GM18511 (cell line): ENCODE measurements at regions not wholly inside any gene's neighbourhood (a gene's known extent, or its start where the extent isn't known, plus 50 kb on each side); places are given as distances from the start of the nearest gene placed in this dataset.
"Not testable (repeated sequence)": the region's sequence is repeated elsewhere in the genome, so short reads cannot be mapped to it uniquely, and the experiment has no call there.

ENCODE experiments used
- ATAC-seq: cut with Tn5 transposase; IDR thresholded peaks from one replicate; pipeline ENCODE4 v1.9.1; 2021; ENCODE audit warnings: mild to moderate bottlenecking, moderate library complexity; ENCODE audit not compliant: unreplicated experiment

- no peak for ATAC-seq
Measured at GRCh38 chr2:61774351-61774750, 79.5 kb downstream of the FAM161A start.

- no peak for ATAC-seq
Measured at GRCh38 chr2:61771904-61772845, 81.7 kb downstream of the FAM161A start.

GRCh38 chr2:61770746-61771145 lies 83.1 kb downstream of the FAM161A start:
- ATAC-seq = no peak

- ATAC-seq = no peak
Measured at GRCh38 chr2:61770298-61770697, 83.6 kb downstream of the FAM161A start.

GRCh38 chr2:61769093-61769675 lies 84.7 kb downstream of the FAM161A start:
- no peak for ATAC-seq

DNA sequence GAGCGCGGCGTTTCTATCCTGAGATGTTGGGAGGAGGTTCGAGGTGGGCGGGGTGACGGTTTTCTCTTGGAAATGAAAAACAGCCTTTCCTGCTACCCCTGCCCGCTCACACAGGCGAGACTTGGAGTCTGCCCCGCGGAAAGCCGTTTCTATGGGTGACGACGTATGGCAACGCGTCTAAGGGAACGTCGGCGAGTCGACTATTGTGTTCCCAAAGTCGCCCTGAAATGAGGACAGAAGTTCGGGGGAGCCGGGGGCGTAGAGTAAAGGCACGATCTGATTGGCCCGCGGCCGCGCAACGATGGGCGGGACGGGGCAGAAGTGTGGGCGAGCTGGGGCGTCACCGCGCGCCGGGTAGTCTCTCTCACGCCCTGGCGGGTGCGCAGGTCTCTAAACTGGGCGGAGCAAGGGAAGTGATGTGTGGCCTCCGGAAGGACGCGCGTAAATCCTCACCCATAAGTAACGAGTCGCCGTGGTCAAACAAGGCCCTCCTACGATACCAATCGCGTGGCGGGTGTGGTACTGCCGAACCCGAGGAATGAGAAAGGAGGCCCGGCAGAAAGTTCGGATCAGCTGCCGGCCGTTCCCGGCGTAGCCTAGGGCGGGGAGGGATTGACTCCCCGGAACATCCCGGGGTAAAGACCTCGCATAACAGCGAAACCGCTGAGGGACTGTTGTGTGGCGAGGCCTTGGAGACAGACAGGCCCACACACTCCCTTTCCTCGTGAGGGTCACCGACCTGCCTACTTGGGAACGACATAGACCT lies 89.6 kb downstream of the FAM161A start:
- peak; percentile 99 for ATAC-seq

- ATAC-seq = peak; percentile 20
Measured at GRCh38 chr2:61763605-61764034, 90.2 kb downstream of the FAM161A start.

- ATAC-seq = no peak
Measured at GRCh38 chr2:61762292-61762691, 91.6 kb downstream of the FAM161A start.

GRCh38 chr2:61759718-61760117 lies 94.1 kb downstream of the FAM161A start:
- no peak for ATAC-seq

- ATAC-seq = no peak
Measured at GRCh38 chr2:61759005-61759404, 94.9 kb downstream of the FAM161A start.

- no peak for ATAC-seq
Measured at GRCh38 chr2:61758159-61758558, 95.7 kb downstream of the FAM161A start.

DNA sequence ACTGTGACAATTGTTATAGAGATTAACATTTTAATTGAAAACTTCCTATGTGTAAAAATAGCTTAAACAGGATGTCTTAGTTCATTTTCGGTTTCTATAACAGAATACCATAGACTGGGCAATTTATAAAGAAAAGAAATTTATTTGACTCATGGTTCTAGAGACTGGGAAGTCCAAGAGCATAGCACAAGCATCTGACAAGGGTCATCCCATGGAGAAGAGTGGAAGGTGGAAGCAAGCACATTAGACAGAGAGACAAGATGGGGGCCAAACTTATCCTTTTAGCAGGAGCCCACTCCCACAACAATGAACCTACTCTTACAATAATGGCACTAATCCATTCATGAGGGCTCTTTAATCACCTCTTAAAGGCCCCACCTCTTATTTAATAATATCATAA lies 100.3 kb downstream of the FAM161A start:
- ATAC-seq = no peak

GRCh38 chr2:61750624-61751023 lies 103.2 kb downstream of the FAM161A start:
- no peak for ATAC-seq

- ATAC-seq = no peak
Measured at GRCh38 chr2:61742955-61743354, 110.9 kb downstream of the FAM161A start.

GRCh38 chr2:61737841-61738240 lies 116.0 kb downstream of the FAM161A start:
- ATAC-seq = no peak

DNA sequence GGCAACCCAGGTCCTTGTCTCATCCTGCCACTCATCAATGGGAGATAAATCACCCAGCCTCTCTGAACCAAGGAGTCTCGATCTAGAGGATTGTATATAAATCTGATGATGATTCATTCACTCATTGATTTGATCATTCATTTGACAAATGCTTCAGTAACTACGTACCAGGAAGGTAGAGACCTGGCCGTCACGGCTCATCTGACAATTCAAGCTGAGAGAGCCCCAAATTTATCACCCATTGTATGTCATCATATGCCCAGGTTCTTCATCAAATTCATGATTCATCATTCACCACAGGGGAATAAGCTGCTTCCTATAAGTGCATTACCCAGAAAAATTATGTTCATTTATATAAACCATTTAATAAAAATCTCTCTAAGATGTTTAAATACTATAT lies 116.9 kb downstream of the FAM161A start:
- ATAC-seq = no peak

DNA sequence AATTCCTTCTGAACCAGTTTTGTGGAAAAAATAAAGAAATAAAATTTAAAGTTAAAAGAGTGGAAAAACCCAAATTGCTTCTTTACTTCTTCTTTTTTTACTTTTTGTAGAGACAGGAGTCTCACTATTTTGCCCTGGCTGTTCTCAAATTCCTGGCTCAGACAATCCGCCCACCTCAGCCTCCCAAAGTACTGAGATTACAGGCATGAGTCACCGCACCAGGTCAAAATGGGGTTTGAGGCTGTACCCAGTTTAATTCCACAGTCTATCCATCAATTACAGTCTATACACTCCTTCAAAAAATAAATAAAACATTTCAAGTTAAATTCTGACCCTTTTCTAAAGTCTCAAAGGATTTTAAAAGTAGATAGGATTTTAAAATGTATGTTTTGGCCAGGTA lies 120.3 kb downstream of the FAM161A start:
- no peak for ATAC-seq

GRCh38 chr2:61732787-61733186 lies 121.1 kb downstream of the FAM161A start:
- no peak for ATAC-seq

DNA sequence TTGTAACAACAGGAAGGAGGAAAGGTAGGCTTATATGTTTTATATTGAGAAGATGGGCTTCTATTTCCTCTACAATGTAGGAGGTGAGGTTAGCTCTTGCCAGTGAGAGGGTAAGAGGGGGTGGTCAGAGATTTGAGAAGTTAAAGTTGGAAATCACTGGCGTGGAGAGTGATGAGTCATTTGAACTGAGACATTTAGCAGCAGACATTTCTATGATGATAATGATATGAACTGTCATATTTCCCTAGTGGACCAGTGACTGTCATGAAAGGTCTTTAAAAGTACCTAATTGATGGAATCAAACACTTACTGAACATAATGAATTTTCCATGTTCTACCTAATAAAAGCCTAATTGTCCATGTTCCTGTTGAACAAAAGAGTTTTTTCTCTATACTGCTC lies 126.1 kb downstream of the FAM161A start:
- ATAC-seq = no peak

DNA sequence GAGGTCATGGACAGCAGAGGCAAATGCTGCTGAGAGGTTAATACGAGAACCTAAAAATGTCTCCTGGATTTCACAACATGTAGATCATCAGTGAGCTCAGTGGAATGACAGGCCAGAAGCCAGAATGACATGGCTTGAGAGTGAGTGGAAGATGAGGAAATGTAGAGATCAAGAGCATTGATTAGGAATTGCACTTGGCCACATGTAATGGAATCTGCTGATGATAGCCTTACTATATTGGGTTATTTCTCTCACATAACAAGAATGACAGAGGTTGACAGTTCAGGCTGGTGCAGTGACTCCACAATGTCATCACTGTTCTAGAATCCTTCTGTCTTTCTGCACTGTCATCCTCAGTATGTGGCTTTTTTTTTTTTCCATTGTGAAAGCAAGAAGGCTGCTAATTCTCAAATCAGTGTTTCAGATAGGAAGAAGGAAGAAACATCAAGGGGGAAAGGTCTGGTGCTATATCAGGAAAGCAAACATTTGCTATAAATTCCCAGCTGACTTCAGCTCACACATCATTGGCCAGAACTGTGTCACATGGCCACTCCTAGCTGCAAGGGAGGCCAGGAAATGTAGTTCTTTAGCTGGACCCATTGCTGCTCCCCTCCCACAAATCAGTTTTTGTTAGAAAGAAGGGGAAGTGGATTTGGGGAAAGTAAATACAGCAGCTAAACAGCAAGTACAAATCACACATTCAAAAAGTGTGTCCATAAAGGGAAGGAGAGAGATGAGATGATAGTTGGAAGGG lies 127.2 kb downstream of the FAM161A start:
- no peak for ATAC-seq

DNA sequence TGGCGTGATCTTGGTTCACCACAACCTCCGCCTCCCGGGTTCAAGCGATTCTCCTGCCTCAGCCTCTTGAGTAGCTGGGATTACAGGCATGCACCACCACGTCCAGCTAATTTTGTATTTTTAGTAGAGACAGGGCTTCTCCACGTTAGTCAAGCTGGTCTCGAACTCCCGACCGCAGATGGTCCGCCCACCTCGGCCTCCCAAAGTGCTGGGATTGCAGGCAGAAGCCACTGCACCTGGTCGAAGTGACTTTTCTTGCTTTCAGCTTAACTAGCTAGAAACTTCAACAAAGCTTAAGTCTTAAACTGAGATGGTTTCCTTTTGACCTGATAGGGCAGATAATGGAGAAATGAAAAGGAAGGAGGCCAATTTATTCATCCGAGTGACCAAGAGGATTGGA lies 130.5 kb downstream of the FAM161A start:
- not testable (repeated sequence) for ATAC-seq
